ENCODE measurements at regions not wholly inside any gene's neighbourhood (a gene's known extent, or its start where the extent isn't known, plus 50 kb on each side); places are given as distances from the start of the nearest gene placed in this dataset.

GRCh38 chr16:19367335-19367734 is 50.3 kb upstream of the TMC5 start:
- Histone ChIP-seq H3K36me3 (ENCODE audit: control insufficient read depth in 1 of 2, insufficient read depth in 2 of 2, low read depth in 1 of 2, low read length in 2 of 2) (no peaks in the 10 kb centered on the region), H3K4ac (ENCODE audit: low read depth in 1 of 2, low read length in 2 of 2) (no peak overlapping the region), H2BK5ac (ENCODE audit: low read depth, low read length, poor library complexity, severe bottlenecking) (no peak overlapping the region), H2BK12ac (ENCODE audit: low read length in 2 of 2) (no peak overlapping the region), H2AFZ (ENCODE audit: low read depth, low read length) (no peak overlapping the region), H3K18ac (ENCODE audit: low read depth in 1 of 2, low read length in 2 of 2) (no peak overlapping the region), H3K23ac (ENCODE audit: low read length in 2 of 2) (no peak overlapping the region), H4K8ac (ENCODE audit: low read length) (no peak overlapping the region), H3K4me1 (ENCODE audit: control insufficient read depth, insufficient read depth, low read depth, low read length) (no peaks in the 10 kb centered on the region), H3K9ac (ENCODE audit: low read length) (no peak overlapping the region), H2BK120ac (ENCODE audit: low read depth, low read length) (no peak overlapping the region), H3K27ac (ENCODE audit: low read length, poor library complexity, severe bottlenecking) (no peak overlapping the region), H2AK5ac (ENCODE audit: low read length, severe bottlenecking) (no peak overlapping the region), H2BK15ac (ENCODE audit: low read depth, poor library complexity, severe bottlenecking) (no peak overlapping the region), H3K14ac (ENCODE audit: low read length in 2 of 2) (peak overlapping the region in 1 of 2 experiments; percentile 26), H4K91ac (ENCODE audit: low read length) (no peak overlapping the region), H3K79me1 (replicated peaks; ENCODE audit: low read length, poor library complexity, severe bottlenecking) (no peaks in the 10 kb centered on the region), H3K9me3 (ENCODE audit: control insufficient read depth, low read length) (no peaks in the 10 kb centered on the region), H3K27me3 (ENCODE audit: control insufficient read depth in 1 of 2, insufficient read depth in 1 of 2, low read length in 2 of 2) (peaks cover 0 to 13% of the 10 kb centered on the region in 2 experiments), H3K4me2 (ENCODE audit: low read length, poor library complexity, severe bottlenecking) (no peak overlapping the region), H3K4me3 (ENCODE audit: insufficient read depth in 1 of 2, low read depth in 1 of 2, low read length in 2 of 2) (no peak overlapping the region)
- no peak for DNase-seq

Measured in mesenchymal stem cell (in vitro differentiated cells and primary cell).